MCF 10A (cell line): ENCODE measurements at regions not wholly inside any gene's neighbourhood (a gene's known extent, or its start where the extent isn't known, plus 50 kb on each side); places are given as distances from the start of the nearest gene placed in this dataset.

Source experiments
- BruUV-seq: library from RNA; stranded (reverse); fragments of 400-500 nt; replicated peaks from 2 replicates; lab custom pipeline; 2021; lab: Mats Ljungman, UMichigan
- CTCF ChIA-PET: fragments of 300-600 bp; sonication (Branson Sonifier 250); formaldehyde crosslinking; extraction: SDS; loops from one replicate; lab custom pipeline; 2021; ENCODE audit warnings: antibody characterized with exemption, inconsistent platforms; lab: Yijun Ruan, JAX
- POLR2A ChIA-PET: fragments of 300-600, 350-650 bp; sonication (Branson Sonifier 250); formaldehyde crosslinking; extraction: SDS; loops from one replicate; lab custom pipeline; 2020; ENCODE audit warnings: antibody characterized with exemption, inconsistent platforms; lab: Yijun Ruan, JAX
- DNase-seq: peaks from one replicate; pipeline ENCODE4 v3.0.0-alpha.2; 2018; ENCODE audit not compliant: unreplicated experiment
- H3K27ac Mint-ChIP-seq: one replicate; pipeline ENCODE4 v1.8.0; 2022; ENCODE audit warnings: mild to moderate bottlenecking, low read depth, mixed read lengths; ENCODE audit not compliant: unreplicated experiment
- H3K27me3 Mint-ChIP-seq: one replicate; pipeline ENCODE4 v1.8.0; 2022; ENCODE audit warnings: mixed read lengths; ENCODE audit not compliant: insufficient read depth, unreplicated experiment
- H3K36me3 Mint-ChIP-seq: one replicate; pipeline ENCODE4 v1.8.0; 2022; ENCODE audit warnings: mild to moderate bottlenecking, moderate library complexity, mixed read lengths; ENCODE audit not compliant: insufficient read depth, unreplicated experiment
- H3K4me1 Mint-ChIP-seq: one replicate; pipeline ENCODE4 v1.8.0; 2022; ENCODE audit warnings: mixed read lengths; ENCODE audit not compliant: insufficient read depth, unreplicated experiment
- H3K4me3 Mint-ChIP-seq: one replicate; pipeline ENCODE4 v1.8.0; 2022; ENCODE audit warnings: mild to moderate bottlenecking, moderate library complexity, mixed read lengths; ENCODE audit not compliant: unreplicated experiment
- H3K9me3 Mint-ChIP-seq: one replicate; pipeline ENCODE4 v1.8.0; 2022; ENCODE audit warnings: mixed read lengths; ENCODE audit not compliant: unreplicated experiment
- CTCF ChIP-seq: fragments of 200-600 bp; IDR thresholded peaks from one replicate; pipeline ENCODE4 v1.8.0; 2022; ENCODE audit warnings: antibody characterized with exemption, mild to moderate bottlenecking; ENCODE audit not compliant: unreplicated experiment
- intact Hi-C: fragments of 100-400 bp; cut with micrococcal nuclease; formaldehyde crosslinking; loops from 2 replicates; pipeline ENCODE4 v1.14.1; 2022

- Mint-ChIP-seq H3K27ac (no peak overlapping the region), H3K27me3 (no peaks in the 10 kb centered on the region), H3K4me1 (peaks cover 14% of the 10 kb centered on the region), H3K4me3 (no peak overlapping the region), H3K9me3 (peaks cover 7% of the 10 kb centered on the region), H3K36me3 (no peaks in the 10 kb centered on the region)
- CTCF ChIA-PET: interaction anchor here (0.5 kb wide), 1 partner anchor 8 kb away, joined by 3 read pairs; no protein-coding TSS in a partner anchor
- intact Hi-C loops: no loop called here
- no peak for TF ChIP-seq CTCF
- no peak for DNase-seq
- BruUV-seq: no TSS peak
- POLR2A ChIA-PET: interaction anchor here (0.7 to 1.2 kb wide), 3 partner anchors 14 to 1404 kb away, joined by 3 to 4 read pairs (median 3); partner anchors contain the start of gene KBTBD3
Observed at GRCh38 chr11:104672897-104673296, 225.4 kb downstream of the CASP12 start.

- Mint-ChIP-seq H3K27me3 (no peaks in the 10 kb centered on the region), H3K9me3 (peaks cover 7% of the 10 kb centered on the region), H3K4me1 (peaks cover 24% of the 10 kb centered on the region), H3K4me3 (no peak overlapping the region), H3K36me3 (no peaks in the 10 kb centered on the region), H3K27ac (peak overlapping the region; percentile 2)
- TF ChIP-seq CTCF: no peak
- peak; percentile 85 for DNase-seq
- ChIA-PET POLR2A (interaction anchor here (0.6 kb wide), 2 partner anchors 104 to 299 kb away, joined by 3 to 5 read pairs; no protein-coding TSS in a partner anchor), CTCF (no interaction called here)
- BruUV-seq: no TSS peak
- intact Hi-C loops: no loop called here
Observed at GRCh38 chr11:104668797-104669463, 229.3 kb downstream of the CASP12 start.

GRCh38 chr11:104666624-104667023 is 231.6 kb downstream of the CASP12 start:
- Mint-ChIP-seq H3K27me3 (no peaks in the 10 kb centered on the region), H3K4me3 (no peak overlapping the region), H3K27ac (no peak overlapping the region), H3K4me1 (peaks cover 24% of the 10 kb centered on the region), H3K9me3 (no peaks in the 10 kb centered on the region), H3K36me3 (no peaks in the 10 kb centered on the region)
- no peak for DNase-seq
- ChIA-PET CTCF (no interaction called here), POLR2A (interaction anchor here (0.8 kb wide), 1 partner anchor 1181 kb away, joined by 3 read pairs; no protein-coding TSS in a partner anchor)
- no TSS peak for BruUV-seq
- no peak for TF ChIP-seq CTCF
- intact Hi-C loops: no loop called here

- Mint-ChIP-seq H3K4me1 (peaks cover 24% of the 10 kb centered on the region), H3K36me3 (no peaks in the 10 kb centered on the region)
Observed at GRCh38 chr11:104665641-104666040, 232.6 kb downstream of the CASP12 start.

More at GRCh38 chr11:104665641-104666040, 232.6 kb downstream of the CASP12 start:
- CTCF ChIA-PET: no interaction called here
- POLR2A ChIA-PET: interaction anchor here (0.7 kb wide), 1 partner anchor 302 kb away, joined by 3 read pairs; no protein-coding TSS in a partner anchor
- DNase-seq: peak; percentile 37
- no peaks in the 10 kb centered on the region for H3K9me3 Mint-ChIP-seq
- BruUV-seq: no TSS peak
- no peaks in the 10 kb centered on the region for H3K27me3 Mint-ChIP-seq
- H3K27ac Mint-ChIP-seq: no peak overlapping the region
- intact Hi-C loops: no loop called here
- TF ChIP-seq CTCF: no peak
- H3K4me3 Mint-ChIP-seq: no peak overlapping the region
